Large intestine (tissue), 3 donors: ENCODE measurements at regions not wholly inside any gene's neighbourhood (a gene's known extent, or its start where the extent isn't known, plus 50 kb on each side); places are given as distances from the start of the nearest gene placed in this dataset.
A peak's percentile ranks its signal among the peaks of the same experiment; 100 is the strongest.

Experiments used
- DNase-seq, 2 donors: peaks; one replicate each; pipeline versions ENCODE4 v3.0.0 to v3.0.0-alpha.2; 2013
- H3K27ac ChIP-seq: one replicate; pipeline ENCODE4 v1.5.1; 2013; ENCODE audit warnings: low read length
- H3K27me3 ChIP-seq: 2 replicates; pipeline ENCODE4 v1.6.1; 2013; ENCODE audit warnings: low read length; ENCODE audit not compliant: control insufficient read depth, insufficient read depth
- H3K36me3 ChIP-seq: 2 replicates; pipeline ENCODE4 v1.6.1; 2013; ENCODE audit warnings: low read length; ENCODE audit not compliant: control insufficient read depth, insufficient read depth
- H3K4me1 ChIP-seq: one replicate; pipeline ENCODE4 v1.6.1; 2013; ENCODE audit warnings: low read length; ENCODE audit not compliant: control insufficient read depth, insufficient read depth
- H3K4me3 ChIP-seq: one replicate; pipeline ENCODE4 v1.5.1; 2013; ENCODE audit warnings: low read length
- H3K9me3 ChIP-seq: one replicate; pipeline ENCODE4 v1.6.1; 2013; ENCODE audit warnings: mild to moderate bottlenecking, low read depth, low read length, moderate library complexity; ENCODE audit not compliant: control insufficient read depth
- WGBS: methylation state at CpG from one replicate; pipeline ENCODE4 v1.1.5; 2013; ENCODE audit warnings: low lambda C conversion rate; ENCODE audit not compliant: insufficient coverage; 5-methylcytosine and 5-hydroxymethylcytosine counted together

- no peaks in the 10 kb centered on the region for H3K4me1 ChIP-seq
- no peaks in the 10 kb centered on the region for H3K36me3 ChIP-seq
- H3K9me3 ChIP-seq: no peaks in the 10 kb centered on the region
- H3K27me3 ChIP-seq: no peaks in the 10 kb centered on the region
- no peak overlapping the region for H3K4me3 ChIP-seq
- no CpG with 5 or more reads among the region's 9 CpGs for WGBS
- H3K27ac ChIP-seq: no peak overlapping the region
- no peak for DNase-seq
These were observed 276.0 kb downstream of the FOXO1 start for GRCh38 chr13:40390401-40390916.

DNA sequence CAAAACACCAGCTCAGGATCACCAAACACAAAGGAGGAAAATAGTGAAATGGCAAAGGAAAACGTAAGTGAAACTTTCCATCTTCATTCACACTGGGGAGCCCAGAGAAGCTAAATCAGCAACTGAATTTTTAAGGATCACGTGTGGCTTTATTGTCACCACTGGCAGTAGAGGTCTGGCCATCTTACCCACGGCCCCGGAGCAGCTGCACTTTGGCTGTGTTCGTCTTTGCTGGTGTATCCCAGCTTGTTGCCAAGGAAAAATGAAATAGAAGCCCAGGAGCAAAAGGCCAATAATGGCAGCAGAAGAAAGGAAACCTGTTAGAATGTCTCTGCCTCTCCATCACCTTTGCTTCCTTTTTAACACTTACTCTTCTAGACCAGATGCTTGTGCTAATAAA is 274.7 kb downstream of the FOXO1 start:
- H3K27me3 ChIP-seq: no peaks in the 10 kb centered on the region
- WGBS: no CpG with 5 or more reads among the region's 5 CpGs
- DNase-seq: no peak
- no peaks in the 10 kb centered on the region for H3K4me1 ChIP-seq
- no peaks in the 10 kb centered on the region for H3K36me3 ChIP-seq
- H3K9me3 ChIP-seq: no peaks in the 10 kb centered on the region
- no peak overlapping the region for H3K4me3 ChIP-seq
- H3K27ac ChIP-seq: no peak overlapping the region

- H3K36me3 ChIP-seq: no peaks in the 10 kb centered on the region
- H3K27me3 ChIP-seq: no peaks in the 10 kb centered on the region
- no peaks in the 10 kb centered on the region for H3K9me3 ChIP-seq
- H3K4me3 ChIP-seq: no peak overlapping the region
- H3K27ac ChIP-seq: no peak overlapping the region
- DNase-seq: no peak
- no peaks in the 10 kb centered on the region for H3K4me1 ChIP-seq
- no CpG with 5 or more reads among the region's 5 CpGs for WGBS
These were observed 272.0 kb downstream of the FOXO1 start for GRCh38 chr13:40394304-40394985.

- H3K4me3 ChIP-seq: no peak overlapping the region
- no peaks in the 10 kb centered on the region for H3K27me3 ChIP-seq
- H3K27ac ChIP-seq: no peak overlapping the region
- H3K36me3 ChIP-seq: no peaks in the 10 kb centered on the region
- no CpG with 5 or more reads among the region's 2 CpGs for WGBS
- no peaks in the 10 kb centered on the region for H3K9me3 ChIP-seq
- no peak for DNase-seq
- H3K4me1 ChIP-seq: peaks cover 9% of the 10 kb centered on the region
These were observed 268.4 kb downstream of the FOXO1 start for GRCh38 chr13:40398065-40398464.

GRCh38 chr13:40399756-40400155 is 266.7 kb downstream of the FOXO1 start:
- Histone ChIP-seq H3K27me3 (no peaks in the 10 kb centered on the region), H3K27ac (no peak overlapping the region), H3K4me3 (no peak overlapping the region), H3K36me3 (no peaks in the 10 kb centered on the region), H3K9me3 (no peaks in the 10 kb centered on the region), H3K4me1 (peaks cover 11% of the 10 kb centered on the region)
- DNase-seq: no peak
- no CpG with 5 or more reads among the region's 3 CpGs for WGBS

DNA sequence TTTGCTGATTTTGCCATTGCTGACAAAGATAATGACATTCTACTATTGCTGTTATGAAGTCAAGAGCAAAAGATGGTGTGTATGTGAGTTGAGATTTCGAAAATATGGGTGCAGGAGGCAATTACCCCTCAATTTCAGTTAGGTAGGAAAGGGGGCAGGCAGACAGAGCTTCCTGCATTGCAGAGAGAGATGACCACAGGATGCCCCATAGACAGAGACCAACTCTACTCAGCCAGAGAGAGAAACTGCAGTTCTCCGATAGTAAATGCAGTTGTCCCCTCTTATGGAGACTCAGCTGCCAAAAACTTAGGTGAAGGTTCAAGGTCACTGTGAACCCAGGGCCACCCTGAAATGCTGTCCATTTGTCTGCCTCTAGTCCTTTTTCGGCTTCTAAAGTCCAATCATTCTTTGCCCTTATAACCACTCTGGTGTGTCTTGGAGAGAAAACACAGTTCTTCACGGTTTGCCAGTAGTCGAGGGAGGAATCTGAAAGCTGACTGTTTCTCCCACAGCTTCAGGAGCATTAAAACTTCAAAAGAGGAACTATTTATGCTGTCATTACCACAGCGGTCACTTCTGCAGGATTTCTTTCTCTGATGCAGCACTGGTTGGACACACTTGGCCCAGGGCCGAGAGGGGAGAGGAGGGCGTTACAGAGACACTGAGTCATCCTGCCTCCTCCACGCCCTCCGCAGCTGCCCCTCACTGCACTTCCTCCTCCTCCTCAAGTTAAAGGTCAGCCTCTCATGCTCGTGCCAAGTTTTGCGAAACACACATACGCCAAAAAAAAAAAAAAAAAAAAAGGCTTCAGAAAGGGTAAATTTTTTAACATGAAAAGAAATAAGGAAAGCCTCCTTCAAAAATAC is 264.3 kb downstream of the FOXO1 start:
- no peaks in the 10 kb centered on the region for H3K9me3 ChIP-seq
- WGBS: no CpG with 5 or more reads among the region's 13 CpGs
- H3K4me1 ChIP-seq: peaks cover 11% of the 10 kb centered on the region
- H3K36me3 ChIP-seq: no peaks in the 10 kb centered on the region
- DNase-seq: peak; percentile 89 to 90
- no peak overlapping the region for H3K4me3 ChIP-seq
- H3K27ac ChIP-seq: peak overlapping the region; percentile 51
- H3K27me3 ChIP-seq: no peaks in the 10 kb centered on the region

DNA sequence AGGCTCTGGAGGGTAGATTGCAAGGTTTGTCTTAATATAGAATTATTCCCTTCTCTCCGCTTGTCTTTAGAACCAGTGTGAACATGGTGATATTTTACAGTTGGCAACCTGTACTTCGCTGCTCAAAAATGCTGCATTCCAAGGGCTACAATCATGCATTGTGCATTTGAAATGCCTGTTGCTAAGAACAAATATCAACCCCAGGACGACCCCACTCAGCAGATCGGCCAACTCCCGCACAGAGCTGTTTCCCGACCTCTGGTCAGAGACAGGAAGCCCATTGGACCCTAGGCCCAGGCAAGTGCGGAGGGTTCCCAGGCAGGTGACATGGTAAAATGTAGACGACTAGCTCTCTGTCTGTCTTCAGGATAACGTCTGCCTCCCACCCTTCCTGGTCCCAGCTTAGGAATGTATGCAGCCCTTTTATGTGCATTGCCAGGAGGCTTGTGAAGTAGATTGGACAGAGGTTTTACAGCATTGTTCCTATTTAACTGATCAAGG is 263.5 kb downstream of the FOXO1 start:
- Histone ChIP-seq H3K9me3 (no peaks in the 10 kb centered on the region), H3K4me3 (no peak overlapping the region), H3K27me3 (no peaks in the 10 kb centered on the region), H3K4me1 (peaks cover 11% of the 10 kb centered on the region), H3K36me3 (no peaks in the 10 kb centered on the region), H3K27ac (no peak overlapping the region)
- DNase-seq: peak in 1 of 2 donors; percentile 35
- whole genome bisulfite sequencing: no CpG with 5 or more reads among the region's 9 CpGs

DNA sequence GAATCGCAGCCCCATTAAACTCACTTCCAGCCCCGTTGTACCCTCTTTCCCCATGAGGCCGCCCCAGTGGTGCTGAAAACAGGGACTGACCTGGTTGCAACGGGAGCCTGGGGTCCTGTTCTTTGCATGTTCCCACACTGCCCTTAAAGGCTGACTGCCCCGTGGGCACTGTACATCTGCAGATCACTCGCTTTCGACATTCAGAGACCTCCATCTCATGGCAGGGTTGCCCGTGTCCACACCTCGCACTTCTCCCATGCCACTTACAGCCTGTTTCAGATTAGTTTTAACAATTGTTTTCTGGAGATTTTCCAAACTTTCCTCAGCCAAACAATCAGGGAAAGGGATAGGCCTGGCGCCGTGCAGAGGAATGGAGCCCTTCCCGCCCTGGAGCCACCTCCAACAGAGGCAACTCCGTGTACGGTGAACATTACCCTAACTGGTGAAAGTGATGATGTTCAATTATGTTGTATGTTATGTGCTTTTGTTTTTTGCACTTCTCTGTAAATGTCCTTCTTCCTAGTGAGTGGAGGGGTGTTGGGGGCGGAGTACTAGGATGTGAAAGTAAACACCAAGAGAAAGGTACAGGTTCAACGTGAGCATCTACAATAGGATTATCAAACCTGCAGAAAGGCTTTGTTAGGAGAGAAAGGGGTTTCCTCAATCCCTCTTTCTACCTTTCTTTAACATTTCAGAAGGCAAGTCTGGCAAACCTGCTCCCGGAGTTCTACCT is 262.8 kb downstream of the FOXO1 start:
- no peaks in the 10 kb centered on the region for H3K36me3 ChIP-seq
- H3K27me3 ChIP-seq: no peaks in the 10 kb centered on the region
- peaks cover 11% of the 10 kb centered on the region for H3K4me1 ChIP-seq
- H3K9me3 ChIP-seq: no peaks in the 10 kb centered on the region
- DNase-seq: no peak
- 100% methylated on average over 1 of the region's 17 CpGs for WGBS
- H3K4me3 ChIP-seq: no peak overlapping the region
- no peak overlapping the region for H3K27ac ChIP-seq

- no peak overlapping the region for H3K4me3 ChIP-seq
- DNase-seq: no peak
- 100% methylated on average over 1 of the region's 6 CpGs for WGBS
- H3K27ac ChIP-seq: no peak overlapping the region
- H3K4me1 ChIP-seq: peaks cover 11% of the 10 kb centered on the region
- no peaks in the 10 kb centered on the region for H3K36me3 ChIP-seq
- H3K9me3 ChIP-seq: no peaks in the 10 kb centered on the region
- H3K27me3 ChIP-seq: no peaks in the 10 kb centered on the region
These were observed 262.0 kb downstream of the FOXO1 start for GRCh38 chr13:40404407-40404806.
